K562 (cell line): ENCODE measurements at regions not wholly inside any gene's neighbourhood (a gene's known extent, or its start where the extent isn't known, plus 50 kb on each side); places are given as distances from the start of the nearest gene placed in this dataset.

ENCODE experiments used
- ATAC-seq: fragments of 200-7000 bp; cut with Tn5 transposase; 3 replicates; pipeline ENCODE4 v1.9.1; 2020; ENCODE audit warnings: moderate library complexity
- BruUV-seq: library from RNA; stranded (reverse); fragments of 400-500 nt; replicated peaks from 2 replicates; lab custom pipeline; 2021; lab: Mats Ljungman, UMichigan
- CTCF ChIA-PET: fragments of 300-600 bp; formaldehyde crosslinking; extraction: SDS; loops from one replicate; lab custom pipeline; 2021; ENCODE audit warnings: low intra/inter-chr PET ratio; lab: Yijun Ruan, JAX
- POLR2A ChIA-PET: fragments of 300-600, 350-650 bp; sonication (Branson Sonifier 250); formaldehyde crosslinking; extraction: SDS; loops from one replicate; lab custom pipeline; 2021; ENCODE audit warnings: antibody characterized with exemption, inconsistent platforms; lab: Yijun Ruan, JAX
- DNase-seq, 4 experiments: peaks; one replicate each; pipeline versions ENCODE4 v3.0.0 to v3.0.0-alpha.2; 2011 to 2018; ENCODE audit warnings: low spot score in 3 of 4, mixed read lengths in 3 of 4; ENCODE audit errors: extremely low read depth in 1 of 4
- FAIRE-seq: peaks from 2 replicates; lab custom pipeline; 2011; peaks lifted over from hg19 to GRCh38; lab: Jason Lieb, UNC
- H2AFZ ChIP-seq: 2 replicates; pipeline ENCODE4 v1.6.0; 2011; ENCODE audit warnings: low read depth, low read length, control low read depth, inconsistent platforms
- H3K27ac ChIP-seq: fragments of 200-600 bp; 3 replicates; pipeline ENCODE4 v1.8.0; 2011; ENCODE audit warnings: low read depth, mild to moderate bottlenecking, control low read depth, inconsistent platforms, low read length, moderate library complexity, mixed read lengths; ENCODE audit errors: extremely low read depth
- H3K27me3 ChIP-seq, 2 experiments: fragments of 300-600 bp in 1 of 2; 2 replicates in 1 of 2; 3 replicates in 1 of 2; pipeline versions ENCODE4 v1.6.0 to v1.8.0; 2011; ENCODE audit warnings: inconsistent platforms in 2 of 2, low read length in 2 of 2, mild to moderate bottlenecking in 1 of 2, mixed read lengths in 1 of 2, moderate library complexity in 1 of 2; ENCODE audit not compliant: control insufficient read depth in 2 of 2, insufficient read depth in 2 of 2
- H3K36me3 ChIP-seq: fragments of 300-600 bp; 3 replicates; pipeline ENCODE4 v1.8.0; 2011; ENCODE audit warnings: mild to moderate bottlenecking, low read length, inconsistent platforms; ENCODE audit not compliant: control insufficient read depth, insufficient read depth
- H3K4me1 ChIP-seq, 2 experiments: fragments of 200-600 bp in 1 of 2; replicated peaks in 1 of 2; 2 replicates in 1 of 2; 3 replicates in 1 of 2; pipeline versions ENCODE4 v1.5.1 to v1.8.0; 2011; ENCODE audit warnings: inconsistent platforms in 2 of 2, low read length in 2 of 2, mild to moderate bottlenecking in 1 of 2, mixed read lengths in 1 of 2, moderate library complexity in 1 of 2; ENCODE audit not compliant: control insufficient read depth in 2 of 2, insufficient read depth in 2 of 2
- H3K4me2 ChIP-seq: 2 replicates; pipeline ENCODE4 v1.6.1; 2011; ENCODE audit warnings: low read length, control low read depth, inconsistent platforms, mixed read lengths; ENCODE audit not compliant: insufficient read depth
- H3K4me3 ChIP-seq: fragments of 200-600 bp; sonication (generic), shearing (Covaris generic); 2 replicates; pipeline ENCODE4 v1.5.1; 2016; ENCODE audit warnings: control low read depth, inconsistent platforms
- H3K79me2 ChIP-seq: fragments of 200-600 bp; 3 replicates; pipeline ENCODE4 v1.8.0; 2011; ENCODE audit warnings: low read length, inconsistent platforms; ENCODE audit not compliant: control insufficient read depth, insufficient read depth
- H3K9ac ChIP-seq, 2 experiments: 2 replicates each; pipeline versions ENCODE4 v1.6.0 to v1.6.1; 2011; ENCODE audit warnings: low read depth in 2 of 2, low read length in 2 of 2, control low read depth in 1 of 2, inconsistent platforms in 1 of 2, mild to moderate bottlenecking in 1 of 2, mixed read lengths in 1 of 2; ENCODE audit not compliant: insufficient read depth in 1 of 2
- H3K9me1 ChIP-seq: one replicate; pipeline ENCODE4 v1.6.0; 2011; ENCODE audit warnings: inconsistent platforms, mild to moderate bottlenecking, low read length, moderate library complexity; ENCODE audit not compliant: control insufficient read depth, insufficient read depth
- H3K9me3 ChIP-seq: replicated peaks from 2 replicates; pipeline ENCODE4 v1.5.1; 2011; ENCODE audit warnings: low read depth, low read length, inconsistent platforms; ENCODE audit not compliant: control insufficient read depth, insufficient read depth
- H4K20me1 ChIP-seq: replicated peaks from 2 replicates; pipeline ENCODE4 v1.6.1; 2011; ENCODE audit warnings: low read length, inconsistent platforms, mixed read lengths; ENCODE audit not compliant: control insufficient read depth, insufficient read depth
- BRF2 ChIP-seq: IDR thresholded peaks from 3 replicates; pipeline ENCODE4 v1.6.1; 2011; ENCODE audit warnings: borderline replicate concordance, mild to moderate bottlenecking; ENCODE audit not compliant: insufficient read length, insufficient read depth
- CBX8 ChIP-seq: fragments of 200-600 bp; sonication (generic); IDR thresholded peaks from 2 replicates; pipeline ENCODE4 v1.6.1; 2012; ENCODE audit warnings: borderline replicate concordance, mixed run types, low read depth, mild to moderate bottlenecking, moderate library complexity, mixed read lengths, low read length, control low read depth, inconsistent platforms; ENCODE audit not compliant: poor library complexity, severe bottlenecking; ENCODE audit errors: extremely low read depth
- CREB5 ChIP-seq: fragments of 250-450 bp; sonication (Bioruptor Pico); IDR thresholded peaks from 2 replicates; pipeline ENCODE4 v1.5.0; 2020; ENCODE audit warnings: mild to moderate bottlenecking
- HMGN3 ChIP-seq: IDR thresholded peaks from 2 replicates; pipeline ENCODE4 v1.6.1; 2011; ENCODE audit warnings: borderline replicate concordance, low read depth, mild to moderate bottlenecking, mixed read lengths, low read length; ENCODE audit not compliant: insufficient read length; ENCODE audit errors: extremely low read depth
- PTRF ChIP-seq: fragments of 450-650 bp; IDR thresholded peaks from 2 replicates; pipeline ENCODE4 v1.6.1; 2016; ENCODE audit warnings: mild to moderate bottlenecking, missing genetic modification characterization, missing compliant biosample characterization
- RAD21 ChIP-seq, 2 experiments: fragments of 250-450 bp in 1 of 2; fragments of 450-650 bp in 1 of 2; sonication (Bioruptor Pico) in 1 of 2; formaldehyde crosslinking in 1 of 2; IDR thresholded peaks in 1 of 2; conservative IDR thresholded peaks in 1 of 2; 2 replicates each; pipeline versions ENCODE4 v1.4.0 to v1.8.0; 2020 to 2022; ENCODE audit warnings: mild to moderate bottlenecking in 2 of 2, moderate library complexity in 1 of 2
- SETDB1 ChIP-seq: IDR thresholded peaks from one replicate; pipeline ENCODE4 v1.6.1; 2012; ENCODE audit warnings: low read length, control low read depth, inconsistent platforms
- TCF3 ChIP-seq: sonication (generic); formaldehyde crosslinking; IDR thresholded peaks from 2 replicates; pipeline ENCODE4 v1.4.0; 2020; ENCODE audit warnings: mild to moderate bottlenecking, missing genetic modification reagents
- TEAD4 ChIP-seq, 2 experiments: sonication (generic) in 1 of 2; formaldehyde crosslinking in 1 of 2; IDR thresholded peaks; 2 replicates each; pipeline versions ENCODE4 v1.6.1 to v1.8.0; 2012 to 2022; ENCODE audit warnings: borderline replicate concordance in 1 of 2, inconsistent platforms in 1 of 2, low read length in 1 of 2, mild to moderate bottlenecking in 1 of 2, missing genetic modification reagents in 1 of 2
- ZBTB12 ChIP-seq: fragments of 250-450 bp; sonication (Bioruptor Pico); IDR thresholded peaks from 2 replicates; pipeline ENCODE4 v1.4.0; 2020
- ZNF511 ChIP-seq: sonication (generic); formaldehyde crosslinking; IDR thresholded peaks from 2 replicates; pipeline ENCODE4 v1.8.0; 2022; ENCODE audit warnings: mild to moderate bottlenecking, missing genetic modification reagents
- ZNF695 ChIP-seq: fragments of 450-650 bp; formaldehyde crosslinking; IDR thresholded peaks from 2 replicates; pipeline ENCODE4 v1.4.0; 2020; ENCODE audit warnings: mild to moderate bottlenecking, moderate library complexity
- ZNF79 ChIP-seq: fragments of 250-450 bp; sonication (Bioruptor Pico); IDR thresholded peaks from 2 replicates; pipeline ENCODE4 v1.4.0; 2020; ENCODE audit warnings: low read depth, mild to moderate bottlenecking, moderate library complexity
- WGBS: fragments of 100-300 bp; shearing (Covaris generic); methylation state at CpG from one replicate; pipeline ENCODE4 v1.1.6; 2016; ENCODE audit warnings: low coverage, mixed read lengths; ENCODE audit not compliant: insufficient coverage; ENCODE audit errors: missing lambda C conversion rate; 5-methylcytosine and 5-hydroxymethylcytosine counted together
- in situ Hi-C: fragments of 300-500 bp; cut with MboI; formaldehyde crosslinking; loops from 4 replicates; pipeline ENCODE4 v1.15.0; 2018; ENCODE audit warnings: inconsistent platforms, mixed read lengths
- intact Hi-C: fragments of 100-400 bp; cut with micrococcal nuclease; formaldehyde crosslinking; loops from 2 replicates; pipeline ENCODE4 v1.14.2; 2022
- TF ChIP-seq, protein P1 (sequence below): fragments of 450-650 bp; IDR thresholded peaks from 2 replicates; pipeline ENCODE4 v1.6.1; 2016; ENCODE audit warnings: antibody characterized with exemption

GRCh38 chr18:70822691-70823090, 533.8 kb downstream of the SOCS6 start:
- Histone ChIP-seq H3K79me2 (no peaks in the 10 kb centered on the region), H3K9ac (no peak overlapping the region), H3K27ac (no peak overlapping the region), H3K4me1 (no peaks in the 10 kb centered on the region), H3K27me3 (no peaks in the 10 kb centered on the region), H3K9me1 (no peaks in the 10 kb centered on the region), H3K36me3 (no peaks in the 10 kb centered on the region), H2AFZ (no peak overlapping the region), H4K20me1 (no peaks in the 10 kb centered on the region), H3K9me3 (no peaks in the 10 kb centered on the region), H3K4me2 (no peak overlapping the region), H3K4me3 (no peak overlapping the region)
- DNase-seq, result no peak
- ChIA-PET CTCF (no interaction called here), POLR2A (no interaction called here)
- intact Hi-C loops (no loop called here), in situ Hi-C loops (no loop called here)
- 0% methylated on average over 3 of the region's 3 CpGs for WGBS
- no peak for ATAC-seq
- TF ChIP-seq ZNF511 (CRISPR knock-in tag) (no peak), ZBTB12 (no peak), BRF2 (no peak), TEAD4 (IDR thresholded peaks at IDR 0.05; ENCODE audit: low read length) (no peak), TEAD4 (CRISPR knock-in tag; IDR thresholded peaks at IDR 0.05; ENCODE audit: borderline replicate concordance) (no peak), CBX8 (no peak), ZNF79 (CRISPR knock-in tag) (no peak), TCF3 (CRISPR knock-in tag) (no peak), RAD21 (CRISPR knock-in tag; conservative IDR thresholded peaks at IDR 0.05 in 1 of 2, IDR thresholded peaks at IDR 0.05 in 1 of 2) (no peak), HMGN3 (no peak), CREB5 (CRISPR knock-in tag) (no peak), PTRF (tag) (no peak), ZNF695 (CRISPR knock-in tag) (no peak), SETDB1 (no peak)
- TF ChIP-seq, protein P1, sequence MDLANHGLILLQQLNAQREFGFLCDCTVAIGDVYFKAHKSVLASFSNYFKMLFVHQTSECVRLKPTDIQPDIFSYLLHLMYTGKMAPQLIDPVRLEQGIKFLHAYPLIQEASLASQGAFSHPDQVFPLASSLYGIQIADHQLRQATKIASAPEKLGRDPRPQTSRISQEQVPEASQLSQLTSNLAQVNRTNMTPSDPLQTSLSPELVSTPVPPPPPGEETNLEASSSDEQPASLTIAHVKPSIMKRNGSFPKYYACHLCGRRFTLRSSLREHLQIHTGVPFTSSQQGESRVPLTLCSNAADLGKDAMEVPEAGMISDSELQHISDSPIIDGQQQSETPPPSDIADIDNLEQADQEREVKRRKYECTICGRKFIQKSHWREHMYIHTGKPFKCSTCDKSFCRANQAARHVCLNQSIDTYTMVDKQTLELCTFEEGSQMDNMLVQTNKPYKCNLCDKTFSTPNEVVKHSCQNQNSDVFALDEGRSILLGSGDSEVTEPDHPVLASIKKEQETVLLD, result no peak
- BruUV-seq, result no TSS peak
- FAIRE-seq, result no peak
